ENCODE measurements at regions not wholly inside any gene's neighbourhood (a gene's known extent, or its start where the extent isn't known, plus 50 kb on each side); places are given as distances from the start of the nearest gene placed in this dataset.

DNA sequence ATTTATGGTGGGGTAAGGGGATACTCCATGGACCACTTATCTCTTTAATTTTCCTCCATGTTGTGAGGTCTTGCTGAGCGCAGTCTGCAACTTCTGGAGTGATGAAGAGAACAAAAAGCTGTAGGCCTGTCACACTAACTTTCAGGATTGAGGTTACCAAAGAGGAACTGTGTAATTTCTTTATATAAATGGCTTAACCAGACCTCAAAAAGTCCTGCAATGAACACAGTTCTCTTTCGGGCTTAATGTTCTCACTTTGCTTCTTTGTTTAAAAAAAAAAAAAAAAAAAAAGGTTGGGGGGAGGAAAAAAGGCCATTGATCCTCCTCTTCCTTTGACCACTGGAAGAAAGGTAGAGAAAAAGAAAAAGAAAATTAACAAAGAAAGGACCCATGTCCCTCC, 86.8 kb upstream of the SOX9 start:
- H3K9me3 Mint-ChIP-seq = peaks cover 7% of the 10 kb centered on the region
- ATAC-seq (replicated peaks; ENCODE audit: extremely low read depth, poor library complexity, severe bottlenecking) (no peak), DNase-seq (ENCODE audit: low spot score in 2 of 2) (no peak)
- H3K27ac Mint-ChIP-seq (ENCODE audit: low read depth) = no peak overlapping the region
- H3K4me1 Mint-ChIP-seq = peaks cover 12% of the 10 kb centered on the region
- no peak overlapping the region for H3K4me3 Mint-ChIP-seq
- H3K36me3 Mint-ChIP-seq (ENCODE audit: insufficient read depth) = peaks cover 2% of the 10 kb centered on the region
- no peaks in the 10 kb centered on the region for H3K27me3 Mint-ChIP-seq

DNA sequence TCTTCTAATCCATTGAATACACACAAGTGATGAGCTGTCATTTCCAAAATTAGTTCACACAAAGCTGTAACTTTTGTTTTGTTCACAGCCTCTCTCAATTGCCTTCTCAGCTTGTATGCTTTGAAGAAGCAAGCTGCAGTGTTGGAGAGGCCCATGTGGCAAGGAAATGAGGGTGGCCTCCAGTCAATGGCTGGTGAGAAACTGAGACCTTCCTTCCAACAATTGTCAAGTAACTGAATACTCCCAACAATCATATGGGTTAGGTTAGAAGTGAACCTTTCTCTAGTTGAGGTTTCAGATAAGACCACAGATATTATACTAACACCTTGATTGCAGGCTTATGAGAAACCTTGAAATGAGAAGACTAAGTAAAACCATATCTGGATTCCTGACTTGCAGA, 82.4 kb upstream of the SOX9 start:
- Mint-ChIP-seq H3K36me3 (ENCODE audit: insufficient read depth) (no peaks in the 10 kb centered on the region), H3K4me1 (no peaks in the 10 kb centered on the region), H3K9me3 (peaks cover 11% of the 10 kb centered on the region), H3K4me3 (no peak overlapping the region), H3K27me3 (no peaks in the 10 kb centered on the region), H3K27ac (ENCODE audit: low read depth) (no peak overlapping the region)
- DNase-seq (ENCODE audit: low spot score in 2 of 2) (no peak), ATAC-seq (replicated peaks; ENCODE audit: extremely low read depth, poor library complexity, severe bottlenecking) (no peak)

- H3K9me3 Mint-ChIP-seq = peaks cover 11% of the 10 kb centered on the region
- H3K27ac Mint-ChIP-seq (ENCODE audit: low read depth) = no peak overlapping the region
- DNase-seq (ENCODE audit: low spot score in 2 of 2) = no peak
- H3K27me3 Mint-ChIP-seq = no peaks in the 10 kb centered on the region
- no peak for ATAC-seq (replicated peaks; ENCODE audit: extremely low read depth, poor library complexity, severe bottlenecking)
- H3K4me1 Mint-ChIP-seq = no peaks in the 10 kb centered on the region
- H3K4me3 Mint-ChIP-seq = no peak overlapping the region
- H3K36me3 Mint-ChIP-seq (ENCODE audit: insufficient read depth) = no peaks in the 10 kb centered on the region
Observed at GRCh38 chr17:72039490-72039889, 81.3 kb upstream of the SOX9 start.

GRCh38 chr17:72046178-72046577, 74.6 kb upstream of the SOX9 start:
- Mint-ChIP-seq H3K27me3 (no peaks in the 10 kb centered on the region), H3K4me3 (no peak overlapping the region), H3K9me3 (peaks cover 7% of the 10 kb centered on the region), H3K4me1 (no peaks in the 10 kb centered on the region), H3K27ac (ENCODE audit: low read depth) (no peak overlapping the region), H3K36me3 (ENCODE audit: insufficient read depth) (no peaks in the 10 kb centered on the region)
- DNase-seq (ENCODE audit: low spot score in 2 of 2) (no peak), ATAC-seq (replicated peaks; ENCODE audit: extremely low read depth, poor library complexity, severe bottlenecking) (no peak)

DNA sequence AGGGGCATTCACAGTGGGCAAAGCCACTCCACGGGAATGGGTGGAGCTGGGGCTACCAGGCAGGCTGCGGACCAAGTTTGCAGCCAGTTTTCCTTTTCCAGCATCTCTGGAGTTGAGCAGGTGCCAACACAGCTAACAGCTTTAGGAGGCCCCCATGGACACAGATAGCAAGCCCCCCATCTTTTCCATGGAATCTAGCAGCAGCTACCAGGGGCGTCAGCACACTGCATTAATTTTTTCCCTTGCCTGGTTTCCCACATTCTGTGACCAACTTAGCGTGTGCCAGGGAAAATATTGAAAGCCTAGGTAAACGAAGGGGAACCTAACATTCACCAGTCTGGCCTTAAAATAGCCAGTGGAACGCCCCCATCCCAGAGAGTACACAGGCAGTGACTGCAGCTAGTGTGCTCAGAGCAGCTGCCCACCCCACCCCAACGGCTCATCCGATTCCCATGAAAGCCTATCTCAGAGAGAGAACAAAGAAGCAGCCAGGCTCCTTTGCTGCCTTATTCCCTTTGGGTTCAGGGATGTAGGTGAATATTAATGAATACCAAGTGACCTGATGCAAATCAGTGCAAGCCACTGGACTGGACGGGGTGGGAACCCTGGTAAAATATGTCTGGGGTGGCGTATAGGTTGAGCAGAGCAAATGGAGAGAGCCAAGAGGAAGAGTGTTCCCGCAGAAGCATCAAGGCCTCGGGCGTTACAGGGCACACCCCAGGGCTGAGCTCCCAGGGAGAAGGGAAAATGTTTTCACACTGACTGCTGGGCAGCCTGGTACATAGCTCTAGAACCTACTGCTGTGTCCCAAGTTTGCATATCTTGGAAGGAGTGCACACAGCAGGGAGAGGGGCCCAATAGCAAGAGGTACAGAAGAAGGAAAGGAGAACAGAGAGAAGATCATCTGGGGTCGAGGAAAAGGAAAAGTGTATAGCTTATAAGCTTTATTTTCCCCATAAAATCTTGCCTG, 73.9 kb upstream of the SOX9 start:
- DNase-seq (ENCODE audit: low spot score in 2 of 2) (no peak), ATAC-seq (replicated peaks; ENCODE audit: extremely low read depth, poor library complexity, severe bottlenecking) (no peak)
- H3K4me3 Mint-ChIP-seq = no peak overlapping the region
- no peak overlapping the region for H3K27ac Mint-ChIP-seq (ENCODE audit: low read depth)
- peaks cover 1% of the 10 kb centered on the region for H3K36me3 Mint-ChIP-seq (ENCODE audit: insufficient read depth)
- no peaks in the 10 kb centered on the region for H3K27me3 Mint-ChIP-seq
- H3K9me3 Mint-ChIP-seq = peaks cover 7% of the 10 kb centered on the region
- H3K4me1 Mint-ChIP-seq = no peaks in the 10 kb centered on the region

- Mint-ChIP-seq H3K4me3 (no peak overlapping the region), H3K36me3 (ENCODE audit: insufficient read depth) (peaks cover 1% of the 10 kb centered on the region), H3K27ac (ENCODE audit: low read depth) (no peak overlapping the region), H3K9me3 (peaks cover 7% of the 10 kb centered on the region), H3K4me1 (no peaks in the 10 kb centered on the region), H3K27me3 (no peaks in the 10 kb centered on the region)
- ATAC-seq (replicated peaks; ENCODE audit: extremely low read depth, poor library complexity, severe bottlenecking) (no peak), DNase-seq (ENCODE audit: low spot score in 2 of 2) (no peak)
Observed at GRCh38 chr17:72049914-72050313, 70.9 kb upstream of the SOX9 start.

- no peak for DNase-seq (ENCODE audit: low spot score in 2 of 2)
- no peak overlapping the region for H3K27ac Mint-ChIP-seq (ENCODE audit: low read depth)
- H3K27me3 Mint-ChIP-seq = no peaks in the 10 kb centered on the region
- peaks cover 7% of the 10 kb centered on the region for H3K9me3 Mint-ChIP-seq
- no peak overlapping the region for H3K4me3 Mint-ChIP-seq
- peaks cover 1% of the 10 kb centered on the region for H3K36me3 Mint-ChIP-seq (ENCODE audit: insufficient read depth)
- no peak for ATAC-seq (replicated peaks; ENCODE audit: extremely low read depth, poor library complexity, severe bottlenecking)
- no peaks in the 10 kb centered on the region for H3K4me1 Mint-ChIP-seq
Observed at GRCh38 chr17:72053036-72053435, 67.8 kb upstream of the SOX9 start.

DNA sequence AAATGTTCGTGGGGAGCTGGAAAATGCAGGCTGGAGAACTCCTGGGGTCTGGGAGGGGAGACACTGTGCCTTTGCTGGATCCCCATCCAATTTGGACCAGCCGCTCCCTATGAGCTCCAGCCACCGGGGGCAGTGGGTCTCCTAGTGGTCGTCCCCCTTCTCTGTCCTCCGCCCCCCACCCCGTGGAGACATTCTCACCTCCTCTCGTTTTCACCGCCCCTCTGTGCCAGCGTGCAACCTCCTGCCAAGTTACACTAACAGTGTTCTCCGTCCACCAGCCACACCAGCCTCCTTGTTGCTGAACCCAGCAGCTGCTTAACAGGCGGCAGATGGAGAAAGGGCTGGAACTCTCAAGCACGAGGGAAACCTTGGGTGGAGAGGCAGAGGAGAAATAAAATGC, 67.4 kb upstream of the SOX9 start:
- ATAC-seq (replicated peaks; ENCODE audit: extremely low read depth, poor library complexity, severe bottlenecking) (no peak), DNase-seq (ENCODE audit: low spot score in 2 of 2) (no peak)
- H3K4me3 Mint-ChIP-seq = no peak overlapping the region
- no peaks in the 10 kb centered on the region for H3K27me3 Mint-ChIP-seq
- H3K4me1 Mint-ChIP-seq = no peaks in the 10 kb centered on the region
- H3K36me3 Mint-ChIP-seq (ENCODE audit: insufficient read depth) = peaks cover 1% of the 10 kb centered on the region
- H3K27ac Mint-ChIP-seq (ENCODE audit: low read depth) = no peak overlapping the region
- peaks cover 7% of the 10 kb centered on the region for H3K9me3 Mint-ChIP-seq

GRCh38 chr17:72056155-72056554, 64.7 kb upstream of the SOX9 start:
- ATAC-seq (replicated peaks; ENCODE audit: extremely low read depth, poor library complexity, severe bottlenecking) = no peak
- Mint-ChIP-seq H3K9me3 (no peaks in the 10 kb centered on the region), H3K27ac (ENCODE audit: low read depth) (no peak overlapping the region), H3K27me3 (no peaks in the 10 kb centered on the region), H3K4me3 (no peak overlapping the region), H3K4me1 (no peaks in the 10 kb centered on the region), H3K36me3 (ENCODE audit: insufficient read depth) (peaks cover 1% of the 10 kb centered on the region)
- no peak for DNase-seq (ENCODE audit: low spot score in 2 of 2)

- H3K4me1 Mint-ChIP-seq = no peaks in the 10 kb centered on the region
- no peak for ATAC-seq (replicated peaks; ENCODE audit: extremely low read depth, poor library complexity, severe bottlenecking)
- H3K27ac Mint-ChIP-seq (ENCODE audit: low read depth) = no peak overlapping the region
- DNase-seq (ENCODE audit: low spot score in 2 of 2) = no peak
- H3K36me3 Mint-ChIP-seq (ENCODE audit: insufficient read depth) = no peaks in the 10 kb centered on the region
- no peaks in the 10 kb centered on the region for H3K27me3 Mint-ChIP-seq
- H3K9me3 Mint-ChIP-seq = peaks cover 4% of the 10 kb centered on the region
- H3K4me3 Mint-ChIP-seq = no peak overlapping the region
Observed at GRCh38 chr17:72056727-72057290, 64.0 kb upstream of the SOX9 start.

- DNase-seq (ENCODE audit: low spot score in 2 of 2) (no peak), ATAC-seq (replicated peaks; ENCODE audit: extremely low read depth, poor library complexity, severe bottlenecking) (no peak)
- H3K27me3 Mint-ChIP-seq = no peaks in the 10 kb centered on the region
- H3K36me3 Mint-ChIP-seq (ENCODE audit: insufficient read depth) = no peaks in the 10 kb centered on the region
- H3K4me1 Mint-ChIP-seq = no peaks in the 10 kb centered on the region
- H3K9me3 Mint-ChIP-seq = peaks cover 5% of the 10 kb centered on the region
- H3K27ac Mint-ChIP-seq (ENCODE audit: low read depth) = no peak overlapping the region
- H3K4me3 Mint-ChIP-seq = no peak overlapping the region
Observed at GRCh38 chr17:72060084-72060483, 60.7 kb upstream of the SOX9 start.

GRCh38 chr17:72063262-72063661, 57.6 kb upstream of the SOX9 start:
- Mint-ChIP-seq H3K9me3 (peaks cover 17% of the 10 kb centered on the region), H3K27me3 (no peaks in the 10 kb centered on the region), H3K4me1 (no peaks in the 10 kb centered on the region), H3K27ac (ENCODE audit: low read depth) (no peak overlapping the region), H3K36me3 (ENCODE audit: insufficient read depth) (peaks cover 2% of the 10 kb centered on the region), H3K4me3 (no peak overlapping the region)
- ATAC-seq (replicated peaks; ENCODE audit: extremely low read depth, poor library complexity, severe bottlenecking) (no peak), DNase-seq (ENCODE audit: low spot score in 2 of 2) (no peak)

DNA sequence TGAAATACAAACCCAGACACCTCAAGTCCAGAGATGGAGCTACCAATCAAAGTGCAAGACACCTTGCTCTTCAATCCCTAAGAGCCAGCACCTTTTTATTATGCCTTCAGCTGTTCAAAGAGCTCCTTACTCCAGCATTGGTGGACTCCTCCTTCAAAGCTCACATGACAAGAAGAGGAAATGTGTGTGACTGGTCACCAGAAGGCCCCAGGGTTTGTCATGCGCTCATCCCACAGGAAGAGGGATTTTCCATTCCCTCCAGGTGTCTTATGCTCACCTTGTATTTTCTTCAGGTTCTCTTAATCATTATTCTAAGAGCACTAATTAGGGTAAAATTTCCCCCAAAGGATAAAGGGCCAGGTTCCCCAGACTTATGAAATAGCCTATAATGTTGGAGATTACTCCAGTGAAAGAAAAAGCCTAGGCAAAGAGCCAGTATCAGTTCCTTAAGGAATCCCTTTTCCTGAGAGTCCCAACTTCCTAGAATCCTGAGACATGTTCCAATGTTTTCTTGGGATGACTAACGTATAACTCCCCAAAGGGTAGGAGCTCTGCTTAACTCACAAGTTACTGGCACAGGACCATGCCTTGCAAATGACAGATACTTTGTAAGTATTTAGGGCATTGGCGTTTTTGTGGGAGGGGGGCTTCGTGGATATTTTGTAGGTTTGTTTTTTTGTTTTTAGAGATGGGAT, 56.9 kb upstream of the SOX9 start:
- no peak overlapping the region for H3K27ac Mint-ChIP-seq (ENCODE audit: low read depth)
- no peak overlapping the region for H3K4me3 Mint-ChIP-seq
- H3K27me3 Mint-ChIP-seq = no peaks in the 10 kb centered on the region
- H3K36me3 Mint-ChIP-seq (ENCODE audit: insufficient read depth) = peaks cover 2% of the 10 kb centered on the region
- ATAC-seq (replicated peaks; ENCODE audit: extremely low read depth, poor library complexity, severe bottlenecking) (no peak), DNase-seq (ENCODE audit: low spot score in 2 of 2) (no peak)
- no peaks in the 10 kb centered on the region for H3K4me1 Mint-ChIP-seq
- H3K9me3 Mint-ChIP-seq = peaks cover 17% of the 10 kb centered on the region
